Panc1 (cell line): ENCODE measurements at regions not wholly inside any gene's neighbourhood (a gene's known extent, or its start where the extent isn't known, plus 50 kb on each side); places are given as distances from the start of the nearest gene placed in this dataset.

Source experiments
- CTCF ChIP-seq: fragments of 450-650 bp; IDR thresholded peaks from 2 replicates; pipeline ENCODE4 v1.5.1; 2017; ENCODE audit warnings: mild to moderate bottlenecking
- POLR2AphosphoS5 ChIP-seq: IDR thresholded peaks from 2 replicates; pipeline ENCODE4 v1.6.1; 2012; ENCODE audit warnings: mild to moderate bottlenecking, low read depth, low read length, moderate library complexity
- REST ChIP-seq, 2 experiments: IDR thresholded peaks; 2 replicates each; pipeline ENCODE4 v1.6.1; 2011 to 2012; ENCODE audit warnings: low read depth in 2 of 2, control low read depth in 1 of 2, low read length in 1 of 2, mild to moderate bottlenecking in 1 of 2, moderate library complexity in 1 of 2; ENCODE audit not compliant: insufficient read depth in 1 of 2
- SIN3A ChIP-seq: IDR thresholded peaks from 2 replicates; pipeline ENCODE4 v1.6.1; 2012; ENCODE audit warnings: low read depth, mild to moderate bottlenecking, low read length, moderate library complexity, borderline replicate concordance; ENCODE audit not compliant: insufficient read depth
- TCF7L2 ChIP-seq: IDR thresholded peaks from 2 replicates; pipeline ENCODE4 v1.6.1; 2011; ENCODE audit warnings: mild to moderate bottlenecking, low read depth, low read length, inconsistent platforms

GRCh38 chr3:117626577-117626976 is 917.0 kb downstream of the TUSC7 start:
- TF ChIP-seq CTCF (no peak), REST (IDR thresholded peaks at IDR 0.05; ENCODE audit: insufficient read depth in 1 of 2, low read depth in 2 of 2, low read length in 1 of 2) (no peak), POLR2AphosphoS5 (no peak), SIN3A (no peak), TCF7L2 (no peak)
